Lower leg skin (tissue), 4 donors: ENCODE measurements at regions not wholly inside any gene's neighbourhood (a gene's known extent, or its start where the extent isn't known, plus 50 kb on each side); places are given as distances from the start of the nearest gene placed in this dataset.

Experiments used
- DNase-seq, 2 donors: peaks; one replicate each; pipeline ENCODE4 v3.0.0-alpha.2; 2019; ENCODE audit warnings: low spot score in 2 of 2
- H3K4me3 ChIP-seq: fragments of 200-600 bp; sonication (generic); 2 replicates; pipeline ENCODE4 v1.5.1; 2017; ENCODE audit warnings: mild to moderate bottlenecking, low read depth; ENCODE audit not compliant: poor library complexity, severe bottlenecking
- CTCF ChIP-seq, 3 donors: fragments of 450-650 bp; IDR thresholded peaks; one replicate each; pipeline ENCODE4 v1.5.1; 2016; ENCODE audit warnings: antibody characterized with exemption in 3 of 3, mild to moderate bottlenecking in 3 of 3, moderate library complexity in 2 of 3
- POLR2A ChIP-seq, 2 donors: fragments of 450-650 bp; IDR thresholded peaks; one replicate each; pipeline ENCODE4 v1.6.1; 2016 to 2017; ENCODE audit warnings: antibody characterized with exemption in 2 of 2, mild to moderate bottlenecking in 1 of 2, moderate library complexity in 1 of 2
- WGBS, 2 donors: methylation state at CpG; one replicate each; pipeline ENCODE4 v1.1.5; 2018; 5-methylcytosine and 5-hydroxymethylcytosine counted together
- intact Hi-C: fragments of 100-400 bp; cut with DNase I; formaldehyde crosslinking; loops from one replicate; pipeline ENCODE4 v1.15.0; 2023; ENCODE audit warnings: low total_unique reads

- no peak overlapping the region for H3K4me3 ChIP-seq
- intact Hi-C loops: no loop called here
- DNase-seq: no peak
- TF ChIP-seq CTCF (IDR thresholded peaks at IDR 0.05): no peak
Measured at GRCh38 chrX:69022430-69022829, 142.8 kb downstream of the PJA1 start.

- 70 to 73% methylated on average over 8 to 10 of the region's 10 CpGs for WGBS, 2 donors
- peak in 1 of 2 donors; percentile 67 for DNase-seq
- intact Hi-C loops: no loop called here
Measured at GRCh38 chrX:69021141-69021960, 143.9 kb downstream of the PJA1 start.

GRCh38 chrX:69020316-69020715, 144.9 kb downstream of the PJA1 start:
- H3K4me3 ChIP-seq: no peak overlapping the region
- TF ChIP-seq CTCF (IDR thresholded peaks at IDR 0.05) (no peak), POLR2A (IDR thresholded peaks at IDR 0.05) (no peak)
- WGBS, 2 donors: 56 to 100% methylated on average over 2 to 3 of the region's 3 CpGs
- intact Hi-C loops: no loop called here
- DNase-seq: peak in 1 of 2 donors; percentile 28

More at GRCh38 chrX:69021141-69021960, 143.9 kb downstream of the PJA1 start:
- H3K4me3 ChIP-seq: no peak overlapping the region
- TF ChIP-seq CTCF (IDR thresholded peaks at IDR 0.05) (no peak), POLR2A (IDR thresholded peaks at IDR 0.05) (no peak)

- no peak overlapping the region for H3K4me3 ChIP-seq
- peak in 1 of 2 donors; percentile 77 for DNase-seq
- WGBS, 2 donors: 51 to 54% methylated on average over 2 of the region's 2 CpGs
- TF ChIP-seq CTCF (IDR thresholded peaks at IDR 0.05): no peak
- no peak for TF ChIP-seq POLR2A (IDR thresholded peaks at IDR 0.05)
- intact Hi-C loops: no loop called here
Measured at GRCh38 chrX:69019073-69019890, 146.0 kb downstream of the PJA1 start.

GRCh38 chrX:69018416-69019072, 146.7 kb downstream of the PJA1 start:
- DNase-seq: peak in 1 of 2 donors; percentile 25
- H3K4me3 ChIP-seq: no peak overlapping the region
- intact Hi-C loops: no loop called here
- 73 to 83% methylated on average over 4 to 8 of the region's 8 CpGs for WGBS, 2 donors
- TF ChIP-seq CTCF (IDR thresholded peaks at IDR 0.05): no peak
- no peak for TF ChIP-seq POLR2A (IDR thresholded peaks at IDR 0.05)
